AG09309 (cell line): ENCODE measurements at regions not wholly inside any gene's neighbourhood (a gene's known extent, or its start where the extent isn't known, plus 50 kb on each side); places are given as distances from the start of the nearest gene placed in this dataset.

Experiments used
- DNase-seq: peaks from one replicate; pipeline ENCODE4 v3.0.0-alpha.2; 2010; ENCODE audit warnings: low read depth
- H3K4me3 ChIP-seq: 2 replicates; pipeline ENCODE4 v1.5.1; 2011; ENCODE audit warnings: mild to moderate bottlenecking, low read depth, low read length, moderate library complexity; ENCODE audit not compliant: control insufficient read depth
- TF ChIP-seq, protein P1 (sequence below): IDR thresholded peaks from 2 replicates; pipeline ENCODE4 v1.5.1; 2011; ENCODE audit warnings: mild to moderate bottlenecking, low read depth, low read length, inconsistent platforms; ENCODE audit not compliant: insufficient read depth, control insufficient read depth; ENCODE audit errors: missing control alignments

DNA sequence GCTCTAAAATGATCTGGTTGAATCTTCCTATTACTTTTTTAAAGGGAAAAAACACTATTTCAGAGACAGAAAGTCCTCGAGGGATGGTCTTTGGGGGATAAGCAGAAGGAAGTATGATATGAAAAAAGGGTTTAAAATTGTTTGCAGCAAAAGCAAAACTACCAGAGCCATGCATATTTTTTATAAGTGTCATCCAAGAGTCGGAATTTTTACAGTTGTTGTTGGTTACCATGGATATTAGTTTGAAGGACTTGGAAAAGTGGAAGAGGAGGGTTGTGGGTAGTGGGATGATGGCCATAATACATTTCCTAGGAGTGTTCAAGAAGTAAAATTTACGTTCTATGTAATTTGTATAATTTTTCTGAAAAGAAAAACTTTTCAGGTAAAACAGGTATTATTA, 134.4 kb downstream of the PCDH7 start:
- TF ChIP-seq, protein P1, sequence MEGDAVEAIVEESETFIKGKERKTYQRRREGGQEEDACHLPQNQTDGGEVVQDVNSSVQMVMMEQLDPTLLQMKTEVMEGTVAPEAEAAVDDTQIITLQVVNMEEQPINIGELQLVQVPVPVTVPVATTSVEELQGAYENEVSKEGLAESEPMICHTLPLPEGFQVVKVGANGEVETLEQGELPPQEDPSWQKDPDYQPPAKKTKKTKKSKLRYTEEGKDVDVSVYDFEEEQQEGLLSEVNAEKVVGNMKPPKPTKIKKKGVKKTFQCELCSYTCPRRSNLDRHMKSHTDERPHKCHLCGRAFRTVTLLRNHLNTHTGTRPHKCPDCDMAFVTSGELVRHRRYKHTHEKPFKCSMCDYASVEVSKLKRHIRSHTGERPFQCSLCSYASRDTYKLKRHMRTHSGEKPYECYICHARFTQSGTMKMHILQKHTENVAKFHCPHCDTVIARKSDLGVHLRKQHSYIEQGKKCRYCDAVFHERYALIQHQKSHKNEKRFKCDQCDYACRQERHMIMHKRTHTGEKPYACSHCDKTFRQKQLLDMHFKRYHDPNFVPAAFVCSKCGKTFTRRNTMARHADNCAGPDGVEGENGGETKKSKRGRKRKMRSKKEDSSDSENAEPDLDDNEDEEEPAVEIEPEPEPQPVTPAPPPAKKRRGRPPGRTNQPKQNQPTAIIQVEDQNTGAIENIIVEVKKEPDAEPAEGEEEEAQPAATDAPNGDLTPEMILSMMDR: no peak
- H3K4me3 ChIP-seq: no peak overlapping the region
- peak; percentile 32 for DNase-seq

- H3K4me3 ChIP-seq: no peak overlapping the region
- no peak for DNase-seq
- TF ChIP-seq, protein P1: no peak
Observed at GRCh38 chr4:30855232-30855631, 135.1 kb downstream of the PCDH7 start.

DNA sequence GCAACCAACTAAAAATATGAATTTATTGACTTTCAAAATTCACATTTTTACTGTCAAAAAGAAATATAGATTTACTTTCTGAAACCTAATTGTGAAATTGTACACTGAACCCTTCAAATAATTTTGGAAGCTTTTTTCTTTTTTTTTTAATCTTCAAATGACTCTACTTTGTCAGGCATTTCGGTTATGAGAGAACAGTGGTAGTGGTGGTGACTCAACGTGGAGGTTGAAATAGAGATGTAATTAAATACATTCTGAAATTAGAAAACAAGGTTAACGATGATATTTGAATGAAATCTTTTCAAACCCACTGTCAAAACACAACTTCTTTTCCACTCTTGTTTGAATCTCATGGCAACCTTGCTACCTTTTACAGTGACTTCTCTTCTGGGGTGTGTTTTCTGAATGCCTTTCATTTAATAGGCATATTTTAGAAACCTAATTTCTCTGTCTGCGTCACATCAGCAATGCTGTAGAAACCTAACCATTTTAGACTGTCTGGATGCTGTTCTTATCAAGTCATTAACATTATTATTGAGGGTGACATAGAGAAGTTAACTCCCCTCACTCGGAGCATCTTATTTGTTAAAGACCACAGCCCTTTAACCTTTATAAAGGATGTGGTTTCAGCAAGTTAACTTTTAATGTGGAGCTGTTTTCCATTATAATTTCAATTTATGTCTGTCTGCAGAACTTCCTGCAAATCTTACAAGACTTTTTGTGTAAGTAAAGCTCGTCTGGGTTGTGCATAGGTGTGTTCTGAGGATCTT, 136.8 kb downstream of the PCDH7 start:
- DNase-seq: no peak
- TF ChIP-seq, protein P1: no peak
- H3K4me3 ChIP-seq: no peak overlapping the region

- no peak overlapping the region for H3K4me3 ChIP-seq
- TF ChIP-seq, protein P1: no peak
- no peak for DNase-seq
Observed at GRCh38 chr4:30860978-30861377, 140.8 kb downstream of the PCDH7 start.

GRCh38 chr4:30862196-30862595, 142.0 kb downstream of the PCDH7 start:
- no peak overlapping the region for H3K4me3 ChIP-seq
- TF ChIP-seq, protein P1: no peak
- DNase-seq: no peak

GRCh38 chr4:30863021-30863420, 142.9 kb downstream of the PCDH7 start:
- TF ChIP-seq, protein P1: no peak
- no peak overlapping the region for H3K4me3 ChIP-seq
- DNase-seq: peak; percentile 46
